ENCODE measurements at regions not wholly inside any gene's neighbourhood (a gene's known extent, or its start where the extent isn't known, plus 50 kb on each side); places are given as distances from the start of the nearest gene placed in this dataset.
"Not testable (repeated sequence)": the region's sequence is repeated elsewhere in the genome, so short reads cannot be mapped to it uniquely, and the experiment has no call there.

- TF ChIP-seq PBX3 (IDR thresholded peaks at IDR 0.05; ENCODE audit: insufficient replicate concordance, low read depth, low read length); SPI1 (IDR thresholded peaks at IDR 0.05; ENCODE audit: borderline replicate concordance, insufficient read depth, low read depth, low read length); ZBTB33 (IDR thresholded peaks at IDR 0.05); YY1 (IDR thresholded peaks at IDR 0.05; ENCODE audit: low read depth, low read length); EZH2 (IDR thresholded peaks at IDR 0.05; ENCODE audit: borderline replicate concordance, control insufficient read depth, low read depth, low read length): not testable (repeated sequence)
These were observed 94.4 kb downstream of the ASMT start for GRCh38 chrX:1709277-1709676.
